ENCODE measurements at regions not wholly inside any gene's neighbourhood (a gene's known extent, or its start where the extent isn't known, plus 50 kb on each side); places are given as distances from the start of the nearest gene placed in this dataset.

DNA sequence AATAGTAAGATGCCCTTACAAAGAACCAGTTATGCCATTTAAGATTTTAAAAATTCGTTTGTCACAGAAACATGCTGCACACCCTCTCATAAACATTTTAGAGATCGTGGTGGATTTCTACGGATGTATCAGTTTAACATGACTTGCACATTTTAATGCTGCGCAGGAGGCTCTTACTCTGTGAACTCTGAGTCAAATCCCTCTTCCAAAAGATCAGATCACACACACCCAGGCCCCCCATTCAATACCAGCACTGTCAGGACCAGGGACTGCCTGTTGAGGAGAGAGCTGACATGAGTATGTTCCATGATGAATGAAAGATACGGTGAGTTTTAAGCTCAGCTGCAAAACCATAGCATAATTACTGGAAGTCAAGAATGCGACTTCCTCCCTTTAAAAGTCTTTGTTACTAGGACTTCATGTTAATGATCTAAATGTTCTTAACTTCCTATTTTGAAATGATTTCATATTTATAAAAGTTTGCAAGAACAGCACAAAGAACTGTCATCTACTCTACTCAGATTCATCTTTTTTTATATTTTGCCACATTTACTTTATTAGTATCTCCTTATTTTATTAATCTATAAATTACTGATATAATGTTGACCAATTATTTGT, 500.2 kb downstream of the GLRX3 start:
- Mint-ChIP-seq H3K27ac (no peak overlapping the region), H3K4me1 (ENCODE audit: low read depth) (peaks cover 13% of the 10 kb centered on the region), H3K27me3 (ENCODE audit: low read depth) (peaks cover 6% of the 10 kb centered on the region), H3K9me3 (peaks cover 3% of the 10 kb centered on the region), H3K36me3 (ENCODE audit: low read depth) (no peaks in the 10 kb centered on the region), H3K4me3 (ENCODE audit: low read depth) (no peak overlapping the region)
- no peak for DNase-seq (ENCODE audit: low spot score)
- intact Hi-C loops (cut with micrococcal nuclease): no loop called here

DNA sequence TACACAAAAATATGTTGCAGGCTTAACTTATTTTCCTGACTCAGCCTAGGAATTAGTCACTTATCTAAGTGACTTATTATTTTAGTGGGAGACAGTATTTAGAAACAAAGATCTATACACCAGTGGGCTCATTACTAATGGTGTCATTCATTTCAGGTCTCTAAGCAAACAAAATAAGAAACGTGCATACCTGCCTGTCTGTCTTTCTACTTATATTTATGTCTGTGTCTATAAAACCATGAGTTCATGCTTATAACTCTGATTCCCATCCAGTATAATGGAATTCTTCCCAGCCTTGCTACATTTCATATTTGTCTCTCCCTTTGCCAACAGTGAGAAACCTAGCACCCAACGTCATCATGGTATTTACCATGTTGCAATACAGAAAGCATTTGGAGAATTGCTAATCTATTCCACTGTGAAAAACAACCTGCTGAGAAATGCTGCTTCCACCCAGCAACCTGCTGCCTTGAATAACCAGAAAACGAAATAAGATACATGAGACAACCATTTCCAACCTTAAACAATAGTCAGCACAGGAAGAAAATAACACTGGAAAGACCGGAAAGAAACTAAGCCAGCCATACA, 501.0 kb downstream of the GLRX3 start:
- H3K27me3 Mint-ChIP-seq (ENCODE audit: low read depth): peaks cover 6% of the 10 kb centered on the region
- no peak for DNase-seq (ENCODE audit: low spot score)
- peaks cover 3% of the 10 kb centered on the region for H3K9me3 Mint-ChIP-seq
- H3K4me1 Mint-ChIP-seq (ENCODE audit: low read depth): peaks cover 8% of the 10 kb centered on the region
- H3K36me3 Mint-ChIP-seq (ENCODE audit: low read depth): no peaks in the 10 kb centered on the region
- no peak overlapping the region for H3K27ac Mint-ChIP-seq
- H3K4me3 Mint-ChIP-seq (ENCODE audit: low read depth): no peak overlapping the region
- intact Hi-C loops (cut with micrococcal nuclease): no loop called here

DNA sequence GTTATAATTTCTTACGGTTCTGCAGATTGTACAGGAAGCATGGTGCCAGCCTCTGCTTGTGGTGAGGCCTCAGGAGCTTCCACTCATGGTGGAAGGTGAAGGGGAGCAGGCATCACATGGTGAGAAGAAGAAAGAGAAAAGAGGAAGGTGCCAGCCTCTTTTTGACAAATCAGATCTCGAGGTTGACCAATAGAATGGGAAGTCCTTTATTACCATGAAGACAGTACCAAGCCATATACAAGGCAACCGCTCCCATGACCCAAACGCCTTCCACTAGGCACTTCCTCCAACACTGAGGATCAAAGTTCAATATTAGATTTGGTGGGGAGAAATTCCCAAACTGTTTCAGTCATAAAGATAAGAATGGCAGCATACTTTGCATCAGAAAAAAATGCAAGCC, 502.8 kb downstream of the GLRX3 start:
- no peaks in the 10 kb centered on the region for H3K36me3 Mint-ChIP-seq (ENCODE audit: low read depth)
- peaks cover 3% of the 10 kb centered on the region for H3K9me3 Mint-ChIP-seq
- H3K27ac Mint-ChIP-seq: no peak overlapping the region
- intact Hi-C loops (cut with micrococcal nuclease): no loop called here
- no peak for DNase-seq (ENCODE audit: low spot score)
- peaks cover 8% of the 10 kb centered on the region for H3K4me1 Mint-ChIP-seq (ENCODE audit: low read depth)
- peaks cover 6% of the 10 kb centered on the region for H3K27me3 Mint-ChIP-seq (ENCODE audit: low read depth)
- no peak overlapping the region for H3K4me3 Mint-ChIP-seq (ENCODE audit: low read depth)

DNA sequence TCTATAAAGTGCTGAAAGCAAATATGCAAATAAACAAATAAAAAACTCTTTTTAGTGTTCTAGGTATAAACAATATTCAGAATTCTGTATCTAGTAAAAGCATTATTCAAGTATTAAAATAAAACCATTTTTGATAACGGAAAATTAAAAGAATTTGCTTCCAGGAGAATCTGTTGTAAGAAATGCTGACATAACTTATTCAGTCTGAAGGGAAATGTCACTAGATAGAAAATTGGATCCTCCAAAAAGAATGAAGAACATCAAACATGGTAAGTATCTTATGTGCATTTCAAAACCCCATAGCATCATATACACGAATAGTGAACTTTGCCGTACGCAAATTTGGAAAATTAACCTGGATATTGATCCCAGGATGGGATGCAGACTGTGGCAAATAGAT, 506.7 kb downstream of the GLRX3 start:
- Mint-ChIP-seq H3K9me3 (no peaks in the 10 kb centered on the region), H3K4me1 (ENCODE audit: low read depth) (no peaks in the 10 kb centered on the region), H3K27me3 (ENCODE audit: low read depth) (no peaks in the 10 kb centered on the region), H3K27ac (no peak overlapping the region), H3K36me3 (ENCODE audit: low read depth) (no peaks in the 10 kb centered on the region), H3K4me3 (ENCODE audit: low read depth) (no peak overlapping the region)
- intact Hi-C loops (cut with micrococcal nuclease): no loop called here
- no peak for DNase-seq (ENCODE audit: low spot score)

DNA sequence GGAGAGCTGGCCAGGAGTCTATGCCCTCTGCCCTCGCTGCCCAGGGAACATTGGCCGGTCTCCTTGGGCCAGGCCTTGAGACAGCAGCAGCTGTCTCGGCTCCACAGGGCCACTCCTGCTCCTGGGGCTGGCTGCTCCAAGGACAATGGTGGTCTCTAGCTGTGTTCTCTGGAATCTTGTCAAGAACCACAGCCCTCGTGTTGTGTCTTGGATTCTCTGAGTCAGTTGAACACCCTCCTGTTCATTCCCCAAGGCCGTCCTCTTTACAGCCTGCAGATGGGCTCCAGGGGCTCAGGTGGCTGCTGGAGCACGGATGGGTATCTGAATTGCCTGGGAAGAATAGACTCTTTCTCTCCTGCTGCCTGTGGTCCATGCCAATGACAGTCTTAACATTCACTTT, 511.1 kb downstream of the GLRX3 start:
- Mint-ChIP-seq H3K27me3 (ENCODE audit: low read depth) (no peaks in the 10 kb centered on the region), H3K4me1 (ENCODE audit: low read depth) (no peaks in the 10 kb centered on the region), H3K36me3 (ENCODE audit: low read depth) (no peaks in the 10 kb centered on the region), H3K9me3 (no peaks in the 10 kb centered on the region), H3K4me3 (ENCODE audit: low read depth) (no peak overlapping the region), H3K27ac (no peak overlapping the region)
- intact Hi-C loops (cut with micrococcal nuclease): no loop called here
- DNase-seq (ENCODE audit: low spot score): no peak

DNA sequence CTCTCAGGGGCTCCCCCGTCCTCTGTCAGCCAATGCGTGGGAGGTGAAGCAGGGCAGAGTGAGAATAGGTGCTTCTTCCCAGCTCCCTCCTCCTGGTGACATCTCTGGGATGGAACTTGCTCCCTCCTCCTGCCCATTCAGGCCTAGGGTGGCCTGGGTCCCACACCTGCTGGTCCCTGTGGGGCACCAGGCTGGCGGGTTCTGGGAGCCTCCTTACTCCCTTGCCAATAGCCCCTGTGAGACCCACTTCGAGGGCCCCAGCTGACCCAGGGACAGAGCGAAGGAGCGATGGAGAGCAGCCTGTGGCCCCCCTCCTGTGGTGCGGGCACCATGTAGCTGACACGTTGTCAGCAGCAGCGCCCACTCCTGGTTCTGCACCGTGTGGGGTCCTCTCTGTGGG, 512.6 kb downstream of the GLRX3 start:
- no peaks in the 10 kb centered on the region for H3K36me3 Mint-ChIP-seq (ENCODE audit: low read depth)
- intact Hi-C loops (cut with micrococcal nuclease): no loop called here
- no peak overlapping the region for H3K4me3 Mint-ChIP-seq (ENCODE audit: low read depth)
- H3K27me3 Mint-ChIP-seq (ENCODE audit: low read depth): no peaks in the 10 kb centered on the region
- H3K4me1 Mint-ChIP-seq (ENCODE audit: low read depth): no peaks in the 10 kb centered on the region
- no peak for DNase-seq (ENCODE audit: low spot score)
- H3K27ac Mint-ChIP-seq: no peak overlapping the region
- H3K9me3 Mint-ChIP-seq: no peaks in the 10 kb centered on the region

DNA sequence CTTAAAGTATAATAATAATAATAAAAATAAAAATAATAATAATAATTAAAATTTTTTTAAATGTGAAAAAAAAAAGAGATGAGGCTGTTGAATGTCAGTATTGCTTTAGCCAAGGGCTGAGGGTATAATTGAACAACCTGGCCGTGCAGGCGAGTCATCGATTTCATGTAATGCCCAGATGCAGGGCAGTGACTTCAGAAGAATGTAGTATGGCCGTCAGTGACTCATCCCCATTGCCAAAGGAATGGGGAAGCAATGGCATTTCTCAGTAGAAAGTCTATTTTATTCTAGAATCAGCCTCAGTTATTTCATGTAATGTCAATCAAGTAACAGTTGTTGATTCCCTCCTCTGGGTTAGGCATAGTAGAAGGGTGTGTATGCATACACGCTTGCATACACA, 516.4 kb downstream of the GLRX3 start:
- Mint-ChIP-seq H3K36me3 (ENCODE audit: low read depth) (no peaks in the 10 kb centered on the region), H3K9me3 (no peaks in the 10 kb centered on the region), H3K27me3 (ENCODE audit: low read depth) (no peaks in the 10 kb centered on the region), H3K27ac (no peak overlapping the region), H3K4me1 (ENCODE audit: low read depth) (no peaks in the 10 kb centered on the region), H3K4me3 (ENCODE audit: low read depth) (no peak overlapping the region)
- intact Hi-C loops (cut with micrococcal nuclease): no loop called here
- DNase-seq (ENCODE audit: low spot score): no peak

DNA sequence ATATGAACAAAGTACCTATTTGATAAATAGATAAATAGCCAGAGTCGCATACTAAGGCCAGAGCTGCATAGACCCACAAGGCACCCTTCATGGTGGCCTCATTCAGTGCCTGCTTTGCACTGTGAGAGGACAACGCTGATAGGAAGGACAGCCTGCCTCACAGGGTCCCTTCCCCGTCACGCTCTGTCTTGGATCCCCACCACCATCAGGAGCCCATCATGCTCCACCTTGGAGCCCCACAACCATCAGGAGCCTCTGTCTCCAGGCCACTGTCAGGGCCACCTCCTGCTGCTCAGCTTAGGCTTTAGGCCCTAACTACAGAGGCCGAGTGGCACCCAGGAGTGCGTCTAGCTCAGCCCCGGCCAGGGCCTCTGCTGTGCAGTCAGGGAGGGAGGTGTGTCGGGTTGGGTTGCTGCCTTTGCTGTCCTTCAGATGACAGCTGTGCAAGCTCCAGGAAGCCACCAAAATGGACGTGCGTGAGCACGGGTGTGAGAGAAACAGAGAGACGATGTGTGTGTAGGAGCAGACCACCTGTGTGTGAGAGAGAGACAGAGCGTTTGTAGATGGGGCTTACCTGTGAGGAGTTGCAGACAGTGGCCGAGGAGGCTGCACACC, 516.9 kb downstream of the GLRX3 start:
- no peak for DNase-seq (ENCODE audit: low spot score)
- intact Hi-C loops (cut with micrococcal nuclease): no loop called here
- Mint-ChIP-seq H3K27me3 (ENCODE audit: low read depth) (no peaks in the 10 kb centered on the region), H3K36me3 (ENCODE audit: low read depth) (no peaks in the 10 kb centered on the region), H3K9me3 (no peaks in the 10 kb centered on the region), H3K4me1 (ENCODE audit: low read depth) (no peaks in the 10 kb centered on the region), H3K27ac (no peak overlapping the region), H3K4me3 (ENCODE audit: low read depth) (no peak overlapping the region)

DNA sequence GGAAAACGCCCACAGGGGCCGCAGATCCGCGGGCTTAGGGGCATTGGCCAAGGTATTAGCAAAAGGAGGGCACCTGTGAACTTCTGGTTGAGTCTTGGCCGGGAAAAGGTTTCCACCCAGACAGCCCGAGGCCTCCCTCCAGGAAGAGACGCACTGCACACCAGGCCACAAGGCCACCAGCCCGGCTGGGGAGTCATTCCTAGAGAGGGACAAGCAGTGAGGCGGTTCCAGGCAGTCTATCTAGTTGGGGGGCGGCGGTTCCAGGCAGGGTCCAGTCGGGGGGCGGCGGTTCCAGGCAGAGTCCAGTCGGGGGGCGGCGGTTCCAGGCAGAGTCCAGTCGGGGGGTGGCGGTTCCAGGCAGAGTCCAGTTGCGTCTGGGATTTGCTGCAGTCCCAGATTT, 518.5 kb downstream of the GLRX3 start:
- intact Hi-C loops (cut with micrococcal nuclease): no loop called here
- no peaks in the 10 kb centered on the region for H3K9me3 Mint-ChIP-seq
- DNase-seq (ENCODE audit: low spot score): no peak
- no peaks in the 10 kb centered on the region for H3K4me1 Mint-ChIP-seq (ENCODE audit: low read depth)
- no peak overlapping the region for H3K27ac Mint-ChIP-seq
- no peak overlapping the region for H3K4me3 Mint-ChIP-seq (ENCODE audit: low read depth)
- H3K27me3 Mint-ChIP-seq (ENCODE audit: low read depth): no peaks in the 10 kb centered on the region
- H3K36me3 Mint-ChIP-seq (ENCODE audit: low read depth): no peaks in the 10 kb centered on the region

DNA sequence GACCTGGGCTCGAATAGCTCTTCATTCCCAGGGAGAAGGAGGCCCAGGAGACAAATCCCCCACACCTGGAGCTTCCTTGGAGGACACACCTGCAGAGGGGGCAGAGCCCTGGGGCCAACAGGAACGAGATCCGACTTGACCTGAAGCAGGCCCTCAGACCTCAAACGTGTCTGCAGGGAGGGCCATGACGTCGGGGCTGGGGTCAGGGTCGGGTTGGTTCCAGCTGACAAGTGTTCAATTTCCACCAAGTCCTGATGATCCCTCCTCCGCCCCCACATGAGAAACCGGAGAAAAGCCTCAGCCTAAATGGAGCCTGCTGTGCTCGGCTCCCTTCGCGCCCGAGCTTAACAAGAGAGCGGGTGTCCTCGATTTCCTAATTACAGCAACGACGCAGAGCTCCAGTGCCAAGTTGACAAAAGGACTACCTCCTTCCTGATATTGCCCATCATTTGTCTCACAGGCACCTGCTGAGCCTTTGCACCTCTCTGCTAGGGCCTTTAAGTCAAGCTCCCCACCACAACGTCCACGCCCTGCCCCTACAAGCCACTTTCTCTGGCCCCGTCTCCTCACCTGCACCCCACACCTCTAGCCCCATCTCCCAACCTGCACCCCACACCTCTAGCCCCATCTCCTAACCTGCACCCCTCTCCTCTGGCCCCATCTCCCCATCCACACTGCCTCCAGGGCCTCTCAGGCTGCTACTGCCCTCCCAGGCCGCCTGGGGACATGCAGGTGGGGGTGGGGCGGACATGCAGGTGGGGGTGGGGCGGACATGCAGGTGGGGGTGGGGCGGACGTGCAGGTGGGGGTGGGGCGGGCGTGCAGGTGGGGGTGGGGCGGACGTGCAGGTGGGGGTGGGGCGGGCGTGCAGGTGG, 519.4 kb downstream of the GLRX3 start:
- Mint-ChIP-seq H3K27ac (no peak overlapping the region), H3K36me3 (ENCODE audit: low read depth) (no peaks in the 10 kb centered on the region), H3K4me1 (ENCODE audit: low read depth) (no peaks in the 10 kb centered on the region), H3K4me3 (ENCODE audit: low read depth) (no peak overlapping the region), H3K9me3 (no peaks in the 10 kb centered on the region), H3K27me3 (ENCODE audit: low read depth) (no peaks in the 10 kb centered on the region)
- intact Hi-C loops (cut with micrococcal nuclease): no loop called here
- no peak for DNase-seq (ENCODE audit: low spot score)

DNA sequence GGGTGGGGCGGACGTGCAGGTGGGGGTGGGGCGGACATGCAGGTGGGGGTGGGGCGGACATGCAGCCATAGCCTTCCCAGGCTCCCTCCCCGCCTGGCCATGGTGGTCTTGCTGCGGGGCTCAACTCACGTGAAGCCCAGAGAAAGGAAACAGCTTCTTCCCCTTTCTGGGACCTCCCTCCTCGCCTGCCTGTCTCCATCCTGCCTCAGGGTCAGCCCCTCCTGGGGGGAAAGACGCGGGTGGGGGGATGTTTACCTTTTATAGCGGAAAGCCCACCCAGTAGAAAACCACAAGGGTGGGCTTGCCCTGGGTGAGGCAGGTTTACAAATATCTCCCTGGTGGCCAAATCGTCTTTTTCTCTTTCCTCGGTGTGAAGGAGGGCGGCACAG, 520.0 kb downstream of the GLRX3 start:
- no peak overlapping the region for H3K4me3 Mint-ChIP-seq (ENCODE audit: low read depth)
- no peaks in the 10 kb centered on the region for H3K27me3 Mint-ChIP-seq (ENCODE audit: low read depth)
- intact Hi-C loops (cut with micrococcal nuclease): no loop called here
- H3K9me3 Mint-ChIP-seq: no peaks in the 10 kb centered on the region
- H3K36me3 Mint-ChIP-seq (ENCODE audit: low read depth): no peaks in the 10 kb centered on the region
- no peaks in the 10 kb centered on the region for H3K4me1 Mint-ChIP-seq (ENCODE audit: low read depth)
- DNase-seq (ENCODE audit: low spot score): no peak
- H3K27ac Mint-ChIP-seq: no peak overlapping the region

DNA sequence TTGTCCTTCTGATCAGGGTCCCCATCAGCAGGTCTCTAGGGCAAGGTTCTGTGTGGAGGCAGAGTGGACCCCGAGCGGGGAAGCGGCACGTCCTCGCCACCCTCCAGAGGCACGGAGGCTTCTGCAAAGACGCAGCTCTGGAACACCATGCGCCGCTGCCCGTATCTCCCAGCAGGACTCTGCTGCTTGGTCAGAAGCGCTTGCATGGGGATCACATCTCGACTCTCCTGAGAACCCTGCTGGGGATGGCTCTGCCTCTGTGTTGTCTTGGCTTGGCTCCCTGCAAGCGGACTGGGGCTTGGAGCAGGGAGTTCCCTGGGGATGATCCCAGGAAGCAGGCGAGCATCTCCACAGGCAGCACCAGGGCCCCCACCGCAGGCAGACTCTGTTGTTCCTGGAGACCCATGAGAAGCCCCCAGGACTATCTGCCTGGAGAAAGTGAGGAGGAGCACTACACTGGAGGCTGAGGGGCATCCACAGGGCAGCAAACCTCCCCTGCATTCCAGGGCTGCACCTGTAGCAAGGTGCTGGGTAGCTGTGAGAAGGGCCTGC, 520.5 kb downstream of the GLRX3 start:
- Mint-ChIP-seq H3K27ac (no peak overlapping the region), H3K27me3 (ENCODE audit: low read depth) (no peaks in the 10 kb centered on the region), H3K36me3 (ENCODE audit: low read depth) (no peaks in the 10 kb centered on the region), H3K4me3 (ENCODE audit: low read depth) (no peak overlapping the region), H3K9me3 (no peaks in the 10 kb centered on the region), H3K4me1 (ENCODE audit: low read depth) (no peaks in the 10 kb centered on the region)
- DNase-seq (ENCODE audit: low spot score): no peak
- intact Hi-C loops (cut with micrococcal nuclease): no loop called here
